ENCODE measurements at regions not wholly inside any gene's neighbourhood (a gene's known extent, or its start where the extent isn't known, plus 50 kb on each side); places are given as distances from the start of the nearest gene placed in this dataset.
"Not testable (repeated sequence)": the region's sequence is repeated elsewhere in the genome, so short reads cannot be mapped to it uniquely, and the experiment has no call there.

GRCh38 chr2:31660812-31661335 is 80.1 kb upstream of the SRD5A2 start:
- no peak for DNase-seq (ENCODE audit: low read depth)

GRCh38 chr2:31660165-31660564 is 79.4 kb upstream of the SRD5A2 start:
- DNase-seq (ENCODE audit: low read depth) = no peak

GRCh38 chr2:31654241-31654640 is 73.5 kb upstream of the SRD5A2 start:
- DNase-seq (ENCODE audit: low read depth) = no peak

GRCh38 chr2:31651736-31652135 is 71.0 kb upstream of the SRD5A2 start:
- no peak for DNase-seq (ENCODE audit: low read depth)

GRCh38 chr2:31651267-31651666 is 70.5 kb upstream of the SRD5A2 start:
- DNase-seq (ENCODE audit: low read depth) = no peak

GRCh38 chr2:31644551-31644950 is 63.8 kb upstream of the SRD5A2 start:
- DNase-seq (ENCODE audit: low read depth) = no peak

- DNase-seq (ENCODE audit: low read depth) = no peak
These were observed 62.0 kb upstream of the SRD5A2 start for GRCh38 chr2:31642707-31643106.

- DNase-seq (ENCODE audit: low read depth) = not testable (repeated sequence)
These were observed 51.5 kb upstream of the SRD5A2 start for GRCh38 chr2:31632201-31632600.
